AG09319 (cell line): ENCODE measurements at regions not wholly inside any gene's neighbourhood (a gene's known extent, or its start where the extent isn't known, plus 50 kb on each side); places are given as distances from the start of the nearest gene placed in this dataset.

ENCODE experiments used
- DNase-seq: peaks from one replicate; pipeline ENCODE4 v3.0.0-alpha.2; 2010; ENCODE audit warnings: low read depth; ENCODE audit errors: extremely low read depth
- TF ChIP-seq, protein P1 (sequence below): IDR thresholded peaks from 2 replicates; pipeline ENCODE4 v1.5.1; 2011; ENCODE audit warnings: low read depth, mild to moderate bottlenecking, inconsistent platforms, low read length, moderate library complexity

GRCh38 chr18:37661061-37661460 is 95.5 kb upstream of the CELF4 start:
- DNase-seq = no peak
- TF ChIP-seq, protein P1, sequence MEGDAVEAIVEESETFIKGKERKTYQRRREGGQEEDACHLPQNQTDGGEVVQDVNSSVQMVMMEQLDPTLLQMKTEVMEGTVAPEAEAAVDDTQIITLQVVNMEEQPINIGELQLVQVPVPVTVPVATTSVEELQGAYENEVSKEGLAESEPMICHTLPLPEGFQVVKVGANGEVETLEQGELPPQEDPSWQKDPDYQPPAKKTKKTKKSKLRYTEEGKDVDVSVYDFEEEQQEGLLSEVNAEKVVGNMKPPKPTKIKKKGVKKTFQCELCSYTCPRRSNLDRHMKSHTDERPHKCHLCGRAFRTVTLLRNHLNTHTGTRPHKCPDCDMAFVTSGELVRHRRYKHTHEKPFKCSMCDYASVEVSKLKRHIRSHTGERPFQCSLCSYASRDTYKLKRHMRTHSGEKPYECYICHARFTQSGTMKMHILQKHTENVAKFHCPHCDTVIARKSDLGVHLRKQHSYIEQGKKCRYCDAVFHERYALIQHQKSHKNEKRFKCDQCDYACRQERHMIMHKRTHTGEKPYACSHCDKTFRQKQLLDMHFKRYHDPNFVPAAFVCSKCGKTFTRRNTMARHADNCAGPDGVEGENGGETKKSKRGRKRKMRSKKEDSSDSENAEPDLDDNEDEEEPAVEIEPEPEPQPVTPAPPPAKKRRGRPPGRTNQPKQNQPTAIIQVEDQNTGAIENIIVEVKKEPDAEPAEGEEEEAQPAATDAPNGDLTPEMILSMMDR = no peak

GRCh38 chr18:37660658-37661057 is 95.1 kb upstream of the CELF4 start:
- no peak for DNase-seq
- TF ChIP-seq, protein P1 = no peak

DNA sequence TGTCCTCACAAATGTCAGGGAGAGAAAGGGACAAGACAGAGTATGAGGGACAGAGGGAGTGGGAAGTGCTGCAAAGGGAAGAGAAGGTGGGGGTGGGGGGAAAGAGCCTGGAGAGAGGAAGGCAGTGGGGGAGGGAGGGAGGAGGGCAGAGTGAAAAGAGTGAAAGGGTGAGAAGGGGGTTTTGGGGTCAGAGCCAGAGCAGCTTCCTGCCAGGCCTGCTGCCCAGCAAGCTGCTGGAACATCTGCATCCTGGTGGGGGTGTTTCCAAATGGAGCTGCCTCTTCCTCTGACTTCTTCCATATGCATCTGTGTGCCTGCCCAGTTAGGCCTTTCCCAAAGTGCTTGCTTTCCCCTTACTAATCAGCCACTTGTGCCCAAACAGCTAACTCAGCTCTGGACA is 94.3 kb upstream of the CELF4 start:
- no peak for DNase-seq
- TF ChIP-seq, protein P1 = no peak

GRCh38 chr18:37658894-37659293 is 93.3 kb upstream of the CELF4 start:
- DNase-seq = no peak
- TF ChIP-seq, protein P1 = no peak

DNA sequence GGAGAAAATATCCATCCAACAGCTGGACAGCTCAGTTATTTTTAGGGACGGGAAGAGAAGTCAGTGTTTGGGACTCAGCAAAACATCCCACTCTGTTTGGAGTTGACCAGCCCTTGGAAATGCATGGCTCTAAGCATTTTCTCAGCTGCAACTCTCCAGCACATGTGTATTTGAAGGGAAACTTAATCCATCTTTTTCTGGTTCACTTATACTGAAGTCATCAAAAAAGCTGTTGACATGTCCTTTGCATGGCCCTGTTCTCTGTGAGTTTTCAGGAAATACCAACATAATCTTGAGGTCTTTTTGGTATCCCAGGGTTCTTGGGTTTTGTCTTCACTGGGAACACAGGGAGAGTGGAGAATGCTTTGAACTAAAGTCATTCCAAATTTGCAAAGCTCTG is 91.9 kb upstream of the CELF4 start:
- DNase-seq = no peak
- TF ChIP-seq, protein P1 = no peak

GRCh38 chr18:37654731-37655369 is 89.3 kb upstream of the CELF4 start:
- DNase-seq = no peak
- TF ChIP-seq, protein P1 = no peak

DNA sequence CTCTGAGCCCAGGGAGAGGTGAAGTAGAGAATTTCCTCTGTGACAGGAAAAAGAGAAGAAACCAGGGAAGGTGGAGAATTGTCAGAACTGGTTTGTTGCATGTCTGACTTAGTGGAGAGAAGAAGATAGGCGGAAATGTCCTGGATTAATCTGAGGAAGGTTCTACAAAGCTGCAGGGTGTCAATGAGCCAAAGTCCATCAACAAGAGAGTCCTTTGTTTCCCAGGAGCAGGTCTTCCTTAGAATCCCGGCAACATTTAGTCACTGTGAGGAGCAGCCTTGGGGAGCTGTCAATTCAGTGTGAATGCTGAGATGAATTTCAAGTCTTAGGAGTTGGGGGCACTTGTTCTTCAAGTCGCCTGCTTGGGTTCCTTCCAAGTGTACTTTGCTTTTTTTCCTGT is 88.4 kb upstream of the CELF4 start:
- no peak for DNase-seq
- TF ChIP-seq, protein P1 = no peak
